ENCODE measurements at regions not wholly inside any gene's neighbourhood (a gene's known extent, or its start where the extent isn't known, plus 50 kb on each side); places are given as distances from the start of the nearest gene placed in this dataset.
"Not testable (repeated sequence)": the region's sequence is repeated elsewhere in the genome, so short reads cannot be mapped to it uniquely, and the experiment has no call there.

DNA sequence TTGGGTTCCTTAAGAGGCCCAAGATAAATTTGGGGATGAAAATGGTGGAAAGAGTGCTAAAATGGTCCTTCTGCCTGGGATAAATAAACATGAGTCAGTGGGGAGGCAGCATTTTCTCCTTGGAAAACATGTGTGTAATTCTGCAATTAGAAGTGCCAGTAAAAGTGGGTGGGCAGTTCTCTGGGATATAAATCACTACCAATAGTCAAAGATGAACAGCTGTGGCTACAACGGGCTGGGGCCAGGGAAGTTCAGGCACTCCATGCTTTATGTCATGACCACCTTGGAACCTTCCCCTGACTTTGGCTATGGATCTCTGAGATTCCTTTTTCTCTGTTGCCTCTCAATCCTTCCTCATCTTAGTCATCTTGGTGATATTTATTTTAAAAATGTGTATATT lies 56.5 kb upstream of the CYRIA start:
- TF ChIP-seq, protein P1, sequence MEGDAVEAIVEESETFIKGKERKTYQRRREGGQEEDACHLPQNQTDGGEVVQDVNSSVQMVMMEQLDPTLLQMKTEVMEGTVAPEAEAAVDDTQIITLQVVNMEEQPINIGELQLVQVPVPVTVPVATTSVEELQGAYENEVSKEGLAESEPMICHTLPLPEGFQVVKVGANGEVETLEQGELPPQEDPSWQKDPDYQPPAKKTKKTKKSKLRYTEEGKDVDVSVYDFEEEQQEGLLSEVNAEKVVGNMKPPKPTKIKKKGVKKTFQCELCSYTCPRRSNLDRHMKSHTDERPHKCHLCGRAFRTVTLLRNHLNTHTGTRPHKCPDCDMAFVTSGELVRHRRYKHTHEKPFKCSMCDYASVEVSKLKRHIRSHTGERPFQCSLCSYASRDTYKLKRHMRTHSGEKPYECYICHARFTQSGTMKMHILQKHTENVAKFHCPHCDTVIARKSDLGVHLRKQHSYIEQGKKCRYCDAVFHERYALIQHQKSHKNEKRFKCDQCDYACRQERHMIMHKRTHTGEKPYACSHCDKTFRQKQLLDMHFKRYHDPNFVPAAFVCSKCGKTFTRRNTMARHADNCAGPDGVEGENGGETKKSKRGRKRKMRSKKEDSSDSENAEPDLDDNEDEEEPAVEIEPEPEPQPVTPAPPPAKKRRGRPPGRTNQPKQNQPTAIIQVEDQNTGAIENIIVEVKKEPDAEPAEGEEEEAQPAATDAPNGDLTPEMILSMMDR (IDR thresholded peaks at IDR 0.05; ENCODE audit: low read depth, low read length) = no peak
- Histone ChIP-seq H3K27me3 (ENCODE audit: control insufficient read depth, insufficient read depth, low read length) (no peaks in the 10 kb centered on the region), H3K27ac (ENCODE audit: low read depth, low read length) (no peak overlapping the region), H3K9me3 (ENCODE audit: control insufficient read depth, insufficient read depth, low read length) (no peaks in the 10 kb centered on the region), H3K4me3 (ENCODE audit: low read depth, low read length) (no peak overlapping the region)
- no peak for DNase-seq (ENCODE audit: low read depth, low spot score)
- ChIA-PET POLR2A (no interaction called here), CTCF (no interaction called here)

DNA sequence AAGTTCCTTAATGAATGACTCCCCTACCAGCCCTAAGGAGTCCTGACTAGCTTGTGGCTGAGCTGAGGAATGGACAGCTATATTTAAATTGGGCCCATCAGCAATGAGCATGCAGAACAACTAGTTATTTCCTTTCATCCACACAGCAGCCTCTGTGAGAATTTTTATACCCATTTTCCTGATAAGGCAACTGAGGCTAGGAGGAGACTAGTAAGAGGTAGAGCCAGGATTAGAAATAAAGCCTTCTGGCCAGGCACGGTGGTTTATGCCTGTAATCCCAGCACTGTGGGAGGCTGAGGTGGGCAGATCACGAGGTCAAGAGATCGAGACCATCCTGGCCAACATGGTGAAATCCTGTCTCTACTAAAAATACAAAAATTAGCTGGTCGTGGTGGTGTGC lies 55.9 kb upstream of the CYRIA start:
- DNase-seq (ENCODE audit: low read depth, low spot score); H3K4me3 ChIP-seq (ENCODE audit: low read depth, low read length); CTCF ChIA-PET; H3K27ac ChIP-seq (ENCODE audit: low read depth, low read length); POLR2A ChIA-PET; H3K9me3 ChIP-seq (ENCODE audit: control insufficient read depth, insufficient read depth, low read length); H3K27me3 ChIP-seq (ENCODE audit: control insufficient read depth, insufficient read depth, low read length): not testable (repeated sequence)

DNA sequence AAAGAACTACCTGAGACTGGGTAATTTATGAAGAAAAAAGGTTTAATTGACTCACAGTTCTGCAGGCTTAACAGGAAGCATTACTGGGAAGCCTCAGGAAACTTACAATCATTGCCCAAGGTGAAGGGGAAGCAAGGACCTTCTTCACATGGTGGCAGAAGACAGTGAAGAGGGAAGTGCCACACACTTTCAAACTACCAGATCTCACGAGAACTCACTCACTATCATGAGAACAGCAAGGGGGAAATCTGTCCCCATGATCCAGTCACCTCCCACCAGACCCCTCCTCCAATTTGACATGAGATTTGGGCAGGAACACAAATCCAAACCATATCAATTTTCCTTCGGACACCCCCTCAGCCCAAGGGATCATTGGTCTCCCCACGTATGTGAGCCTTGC lies 55.1 kb upstream of the CYRIA start:
- H3K27ac ChIP-seq (ENCODE audit: low read depth, low read length); DNase-seq (ENCODE audit: low read depth, low spot score); H3K4me3 ChIP-seq (ENCODE audit: low read depth, low read length); CTCF ChIA-PET; H3K27me3 ChIP-seq (ENCODE audit: control insufficient read depth, insufficient read depth, low read length); POLR2A ChIA-PET; H3K9me3 ChIP-seq (ENCODE audit: control insufficient read depth, insufficient read depth, low read length): not testable (repeated sequence)

DNA sequence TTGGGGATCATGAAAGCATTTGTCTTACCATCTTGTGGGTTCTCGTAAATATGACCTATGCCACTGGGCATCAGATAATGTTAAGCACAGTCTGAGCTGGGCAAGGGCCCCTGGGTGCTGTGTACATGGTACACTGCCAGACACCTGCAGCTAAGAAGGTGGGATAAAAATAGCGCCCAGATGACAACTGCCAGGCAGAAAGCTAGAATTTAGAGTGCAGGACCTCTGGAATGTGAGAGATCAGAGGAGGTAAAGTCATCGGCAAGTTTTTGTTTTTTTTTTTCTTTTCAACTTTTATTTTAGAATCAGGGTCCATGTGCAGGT lies 53.8 kb upstream of the CYRIA start:
- ChIA-PET POLR2A (no interaction called here), CTCF (interaction anchor here (0.6 kb wide), 1 partner anchor 37 kb away, joined by 3 read pairs; no protein-coding TSS in a partner anchor)
- TF ChIP-seq, protein P1 (IDR thresholded peaks at IDR 0.05; ENCODE audit: low read depth, low read length) = no peak
- Histone ChIP-seq H3K27me3 (ENCODE audit: control insufficient read depth, insufficient read depth, low read length) (no peaks in the 10 kb centered on the region), H3K9me3 (ENCODE audit: control insufficient read depth, insufficient read depth, low read length) (no peaks in the 10 kb centered on the region), H3K27ac (ENCODE audit: low read depth, low read length) (no peak overlapping the region), H3K4me3 (ENCODE audit: low read depth, low read length) (no peak overlapping the region)
- DNase-seq (ENCODE audit: low read depth, low spot score) = no peak

- ChIA-PET POLR2A (no interaction called here), CTCF (no interaction called here)
- TF ChIP-seq, protein P1 (IDR thresholded peaks at IDR 0.05; ENCODE audit: low read depth, low read length) = no peak
- Histone ChIP-seq H3K4me3 (ENCODE audit: low read depth, low read length) (no peak overlapping the region), H3K9me3 (ENCODE audit: control insufficient read depth, insufficient read depth, low read length) (no peaks in the 10 kb centered on the region), H3K27ac (ENCODE audit: low read depth, low read length) (no peak overlapping the region), H3K27me3 (ENCODE audit: control insufficient read depth, insufficient read depth, low read length) (no peaks in the 10 kb centered on the region)
- DNase-seq (ENCODE audit: low read depth, low spot score) = no peak
Measured at GRCh38 chr2:16718576-16719484, 53.2 kb upstream of the CYRIA start.

DNA sequence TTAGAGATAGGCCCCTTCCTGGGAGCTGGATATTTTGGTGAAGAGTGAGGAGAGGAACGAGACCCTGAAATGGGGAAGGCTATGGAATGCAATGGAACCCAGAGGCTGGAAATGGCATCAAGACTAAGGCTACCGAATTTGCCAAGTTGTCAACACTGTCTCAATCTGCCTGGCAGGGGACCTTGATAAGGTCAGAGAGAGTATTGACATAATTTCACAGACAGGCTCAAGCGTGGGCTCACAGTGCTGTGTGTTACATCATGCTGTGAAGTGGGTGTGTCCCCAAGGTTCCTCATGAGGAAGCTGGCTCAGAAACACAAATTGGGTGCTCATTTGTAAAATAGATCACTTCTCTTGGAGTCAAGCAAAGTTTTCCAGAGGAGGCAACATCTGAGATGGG lies 51.8 kb upstream of the CYRIA start:
- POLR2A ChIA-PET = interaction anchor here (0.6 kb wide), 1 partner anchor 93 kb away, joined by 5 read pairs; no protein-coding TSS in a partner anchor
- no peak overlapping the region for H3K4me3 ChIP-seq (ENCODE audit: low read depth, low read length)
- no peak for DNase-seq (ENCODE audit: low read depth, low spot score)
- no peak overlapping the region for H3K27ac ChIP-seq (ENCODE audit: low read depth, low read length)
- CTCF ChIA-PET = no interaction called here
- H3K27me3 ChIP-seq (ENCODE audit: control insufficient read depth, insufficient read depth, low read length) = no peaks in the 10 kb centered on the region
- no peaks in the 10 kb centered on the region for H3K9me3 ChIP-seq (ENCODE audit: control insufficient read depth, insufficient read depth, low read length)
- TF ChIP-seq, protein P1 (IDR thresholded peaks at IDR 0.05; ENCODE audit: low read depth, low read length) = no peak

Data from AG04450 (cell line).